NCI-H82 treated with DMSO at 0.1 percent for 48 hours (cell line): ENCODE measurements at regions not wholly inside any gene's neighbourhood (a gene's known extent, or its start where the extent isn't known, plus 50 kb on each side); places are given as distances from the start of the nearest gene placed in this dataset.

Source experiments
- DNase-seq: peaks from one replicate; lab custom pipeline; 2025; ENCODE audit not compliant: unreplicated experiment; lab: John Stamatoyannopoulos, UW

DNA sequence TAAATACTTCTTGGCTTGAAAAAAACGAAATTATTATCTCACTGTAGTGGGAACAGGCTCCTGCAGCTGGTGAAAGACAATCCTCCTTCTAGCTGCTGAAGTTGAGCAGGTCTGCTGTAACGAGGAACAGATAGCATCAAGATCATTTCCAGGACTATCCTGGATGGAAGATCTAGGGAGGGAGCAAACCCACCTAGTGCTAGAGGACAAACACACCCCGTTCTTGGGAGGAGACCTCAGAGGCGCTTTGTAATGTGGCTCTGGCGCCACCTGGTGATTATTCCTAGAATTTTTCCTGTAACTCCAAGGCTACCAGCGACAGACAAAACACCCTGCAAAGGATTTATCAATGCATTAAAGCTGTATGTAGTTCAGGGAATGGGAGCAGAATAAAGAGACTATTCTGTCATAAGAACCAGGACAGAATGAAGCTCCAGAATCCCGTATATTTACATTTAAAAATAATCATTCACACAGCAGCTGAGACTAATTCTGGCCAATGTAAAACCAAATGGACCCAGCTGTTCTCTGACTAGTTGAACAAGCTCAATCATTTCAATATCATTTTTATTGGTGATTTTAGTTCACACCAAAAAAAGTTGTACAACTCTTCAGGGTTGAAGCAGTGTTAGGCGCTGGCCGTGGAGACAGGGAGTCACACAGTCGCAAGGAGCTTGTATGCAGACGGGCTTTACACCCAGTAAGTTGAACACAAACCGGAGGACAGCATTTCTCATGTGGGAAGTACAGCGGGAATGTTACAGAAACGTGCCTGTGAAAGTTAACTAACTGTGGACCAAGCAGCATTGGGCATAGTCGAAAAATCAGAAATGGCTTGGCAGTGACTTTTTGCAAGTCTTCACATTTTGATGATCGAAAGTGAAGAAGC lies 290.3 kb downstream of the TRIB2 start:
- peak; percentile 53 for DNase-seq

DNA sequence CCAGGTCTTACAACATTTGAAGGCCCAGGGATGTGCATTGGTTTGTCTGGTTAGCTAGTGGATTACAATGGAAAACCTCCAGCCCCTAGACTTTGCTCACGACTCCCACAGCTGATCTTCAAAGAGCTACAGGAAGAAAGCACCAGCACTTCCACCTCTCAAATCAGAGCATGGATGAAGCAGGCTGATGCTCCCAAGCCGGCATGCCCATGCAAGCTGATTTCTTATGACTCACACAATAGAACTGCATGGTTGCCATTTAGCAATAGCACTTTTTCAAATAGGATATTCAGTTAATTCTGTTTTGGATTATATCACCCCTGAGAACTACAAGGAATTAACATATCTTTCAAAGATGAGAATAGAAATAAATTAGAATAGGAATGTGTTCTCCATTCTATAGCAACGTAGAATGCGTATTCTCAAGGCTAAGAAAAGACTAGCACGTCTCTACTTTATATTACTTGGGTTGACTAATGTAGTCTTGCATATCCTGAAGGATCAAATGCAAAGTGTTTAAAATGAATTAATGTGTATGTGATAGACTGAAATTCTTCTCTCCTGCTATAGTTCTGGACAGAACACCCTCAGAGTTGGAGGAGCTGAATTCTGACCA lies 292.4 kb downstream of the TRIB2 start:
- DNase-seq: no peak

DNA sequence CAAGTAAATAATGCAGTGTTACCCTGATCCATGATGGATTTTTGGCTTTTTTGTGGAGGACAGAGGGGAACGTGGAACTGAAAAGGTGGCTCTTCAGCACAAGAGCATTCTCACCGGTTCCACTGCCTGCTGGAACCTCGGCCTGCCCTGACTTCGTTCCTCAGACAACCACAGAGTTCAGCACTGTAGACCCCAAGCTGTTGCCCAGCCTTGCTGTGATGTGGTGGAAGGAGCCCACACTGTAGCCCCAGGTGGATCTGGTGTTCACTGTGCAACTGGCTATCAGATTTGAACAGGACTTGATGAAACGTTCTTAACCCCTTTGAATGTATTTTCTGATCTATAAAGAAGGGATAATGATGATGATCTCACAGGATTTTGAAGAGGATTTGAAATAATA lies 293.5 kb downstream of the TRIB2 start:
- DNase-seq: no peak

DNA sequence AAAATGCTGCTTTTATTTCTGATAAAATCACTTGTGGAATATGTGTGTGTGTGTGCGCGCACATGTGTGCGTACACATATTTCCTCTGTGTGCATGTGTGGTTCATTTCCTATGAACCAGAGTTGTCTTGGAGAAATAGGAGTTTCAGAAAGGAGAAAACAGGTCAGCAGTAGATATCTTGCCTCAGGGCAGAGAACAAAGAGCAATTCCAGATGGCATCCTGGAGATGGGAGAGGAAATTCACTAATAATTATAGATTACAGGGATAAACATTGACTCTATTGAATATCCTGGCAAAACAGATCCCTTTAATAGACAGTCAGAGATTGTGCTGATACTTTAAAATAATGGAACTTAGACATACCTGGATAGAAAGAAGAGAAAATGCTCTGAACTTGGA lies 298.0 kb downstream of the TRIB2 start:
- DNase-seq: no peak

DNA sequence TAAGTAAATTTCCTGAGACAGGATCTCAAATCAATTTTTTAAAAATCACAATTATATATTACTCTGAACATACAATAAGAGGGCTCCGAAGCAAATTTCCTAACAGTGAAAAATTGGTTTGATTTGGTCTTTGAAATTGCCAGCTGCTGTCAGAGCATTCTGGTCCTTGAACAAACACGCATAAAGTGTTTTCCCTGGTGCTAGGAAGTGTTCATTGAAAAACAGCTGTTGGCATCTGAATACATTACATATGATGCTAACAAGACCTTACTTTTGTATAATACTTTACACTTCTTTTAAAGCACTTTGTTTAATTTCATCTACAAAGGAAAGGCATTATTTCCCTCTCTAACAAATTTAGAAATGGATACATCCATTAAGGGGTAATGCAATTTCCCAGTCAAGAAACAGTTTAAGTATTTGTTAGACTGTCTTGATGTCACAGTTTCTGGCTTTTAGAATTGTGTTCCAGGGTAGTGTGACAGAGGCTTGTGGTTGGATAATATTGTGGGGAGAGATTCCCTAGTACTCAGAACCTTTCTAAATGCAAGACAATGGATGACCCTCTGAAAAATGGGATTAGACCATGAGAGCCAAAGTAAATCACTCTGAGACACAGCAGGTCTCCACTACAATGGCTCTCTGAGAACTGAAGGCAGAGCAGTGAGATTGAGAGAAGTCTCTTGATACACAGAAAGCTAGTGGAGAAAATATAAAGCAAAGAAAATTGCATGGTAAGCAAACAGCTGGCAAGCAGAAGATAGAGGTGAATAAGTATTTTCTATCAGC lies 299.0 kb downstream of the TRIB2 start:
- no peak for DNase-seq

DNA sequence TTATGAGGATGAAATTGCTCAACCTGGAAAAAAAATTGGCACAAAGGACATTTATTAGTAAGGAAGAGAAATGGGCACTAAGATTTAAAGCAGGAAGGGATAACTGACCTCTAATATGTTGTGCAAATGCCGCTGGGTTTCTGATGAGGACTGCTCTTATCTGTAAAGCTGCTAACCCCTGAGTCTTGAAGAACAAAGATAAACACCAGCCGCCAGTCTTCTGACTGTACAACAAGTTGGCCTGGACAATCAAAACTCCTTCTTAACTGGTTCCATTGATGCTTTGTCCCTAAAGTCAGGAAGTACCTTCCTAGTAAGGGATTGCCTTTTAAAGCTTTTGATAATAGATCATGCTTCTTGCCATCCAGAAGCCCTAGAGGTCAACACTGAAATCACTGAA lies 301.8 kb downstream of the TRIB2 start:
- DNase-seq: no peak

DNA sequence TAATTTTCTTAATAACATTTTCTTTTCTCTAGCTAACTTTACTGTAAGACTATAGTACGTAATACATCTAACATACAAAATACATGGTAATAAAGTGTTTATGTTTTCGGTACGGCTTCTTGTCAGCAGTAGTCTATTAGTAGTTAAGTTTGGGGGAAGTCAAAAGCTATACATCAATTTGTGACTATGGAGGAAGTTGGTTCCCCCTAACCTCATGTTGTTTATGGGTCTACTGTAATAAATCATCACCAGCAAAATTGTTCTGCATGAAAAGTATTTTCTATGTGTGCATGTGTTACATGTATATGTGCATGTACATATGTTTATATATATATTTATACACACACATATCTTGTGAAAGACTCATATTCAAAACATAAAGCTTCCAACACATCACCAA lies 303.0 kb downstream of the TRIB2 start:
- DNase-seq: no peak

DNA sequence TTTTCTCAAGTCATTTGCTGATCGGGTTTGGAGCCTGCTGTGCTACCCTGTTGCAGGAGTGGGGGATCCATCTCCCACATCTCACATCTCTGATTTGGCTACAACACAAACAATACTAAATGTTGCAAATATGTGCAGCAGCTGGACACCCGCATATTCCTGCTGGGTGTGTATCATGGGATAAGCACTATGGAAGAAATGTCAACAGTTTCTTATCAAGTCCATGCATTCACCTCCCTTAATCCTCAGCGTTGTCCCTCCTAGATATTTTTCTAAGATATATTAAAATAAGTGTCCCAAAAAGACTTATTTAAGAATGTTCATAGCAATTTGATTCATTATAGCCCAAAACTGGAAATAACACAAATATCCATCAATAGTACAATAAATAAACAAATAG lies 303.7 kb downstream of the TRIB2 start:
- DNase-seq: no peak

DNA sequence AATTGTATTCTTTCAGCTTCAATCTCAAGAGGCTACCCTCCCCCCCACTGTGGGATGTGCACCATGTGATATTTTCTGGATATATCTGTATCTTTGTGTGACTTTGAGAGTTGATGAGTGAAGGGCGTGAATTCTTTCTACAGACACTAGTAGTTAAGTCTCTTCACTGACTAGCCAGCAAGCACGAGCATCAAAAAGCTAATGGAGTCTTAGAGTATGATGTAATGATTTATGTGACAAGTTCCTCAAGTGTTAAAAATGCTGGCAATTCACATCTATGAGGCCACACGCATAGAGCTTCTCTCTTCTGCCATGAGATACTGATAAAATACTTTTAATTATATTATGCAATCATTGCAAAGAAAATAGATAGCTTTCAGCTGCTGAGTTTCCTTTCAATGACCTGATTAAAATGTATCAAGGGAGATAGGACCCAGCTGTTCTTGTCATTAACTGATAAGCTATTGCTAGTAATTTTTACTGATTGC lies 304.8 kb downstream of the TRIB2 start:
- no peak for DNase-seq

DNA sequence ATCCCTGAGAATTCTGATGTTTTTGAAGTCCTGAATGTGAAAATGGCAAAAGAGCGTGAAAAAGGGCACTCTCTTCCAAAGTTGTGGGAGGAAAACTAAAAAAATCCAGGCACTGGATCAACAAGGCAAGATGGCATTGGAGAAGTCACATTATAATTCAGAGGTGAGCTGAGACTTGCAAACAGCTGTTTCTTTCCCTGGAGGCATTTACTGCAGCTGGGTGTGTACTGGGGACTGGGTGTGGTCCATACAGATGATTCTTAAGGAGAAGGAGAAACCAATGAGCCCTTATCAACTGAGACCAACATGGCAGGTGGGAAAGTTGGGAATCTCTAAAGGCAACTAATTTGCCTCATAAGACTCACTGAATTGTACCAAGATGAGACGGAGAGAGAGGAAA lies 313.9 kb downstream of the TRIB2 start:
- no peak for DNase-seq

DNA sequence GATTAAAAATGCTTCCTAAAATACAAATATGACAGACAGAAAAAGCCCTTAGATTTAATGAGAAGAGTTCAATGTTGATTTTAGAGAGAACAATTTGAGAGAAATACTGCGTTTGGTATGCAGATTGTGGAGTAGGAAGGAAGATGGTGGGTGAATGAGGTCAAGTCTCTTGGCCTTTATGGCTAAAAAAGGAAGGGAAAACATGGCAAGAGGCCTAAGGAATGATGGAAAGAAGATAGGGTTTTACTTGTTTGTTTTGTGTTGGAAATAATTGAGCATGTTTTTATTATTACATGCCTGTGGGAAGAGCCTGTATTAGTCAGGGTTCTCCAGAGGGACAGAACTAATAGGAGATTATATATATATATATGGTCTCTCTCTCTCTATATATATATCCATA lies 318.1 kb downstream of the TRIB2 start:
- DNase-seq: no peak

DNA sequence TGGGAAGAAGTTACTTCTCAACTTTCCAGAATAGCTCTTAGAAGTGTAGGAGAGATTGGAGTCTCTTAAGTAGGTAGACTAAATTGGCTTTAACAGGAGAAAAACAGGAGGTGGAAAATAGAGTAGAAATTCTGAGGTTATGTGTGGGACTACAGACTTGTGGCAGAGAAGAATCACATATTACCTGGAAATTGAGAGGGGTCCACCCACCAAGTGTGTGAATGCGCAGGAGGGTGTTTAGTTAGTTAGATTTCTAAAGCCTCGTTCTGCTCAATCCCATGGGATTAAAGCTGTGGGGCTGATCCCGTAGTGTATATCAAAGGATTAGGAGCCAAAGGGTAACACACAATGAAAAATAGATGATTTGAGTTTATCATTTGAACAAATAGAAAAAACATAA lies 319.1 kb downstream of the TRIB2 start:
- DNase-seq: peak; percentile 35

DNA sequence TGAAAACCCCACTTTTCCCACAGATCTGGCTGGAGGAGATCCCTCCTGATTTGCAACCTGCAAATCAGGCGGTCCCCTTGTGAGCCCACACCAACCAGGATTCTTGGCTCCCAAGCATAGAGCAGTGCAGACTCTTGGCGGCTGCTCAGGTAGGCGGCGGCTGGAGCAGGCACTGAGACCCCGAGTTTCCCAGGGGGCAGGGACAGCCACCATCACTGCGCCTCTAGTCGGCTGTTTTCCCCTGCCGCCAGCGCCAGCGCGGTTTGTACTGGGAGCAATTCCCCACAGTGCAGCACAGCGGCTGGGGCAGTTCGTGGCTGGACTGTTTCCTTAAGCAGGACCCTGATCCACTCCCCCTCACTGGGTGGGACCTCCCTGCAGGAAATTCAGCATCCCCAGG lies 323.3 kb downstream of the TRIB2 start:
- DNase-seq: no peak

DNA sequence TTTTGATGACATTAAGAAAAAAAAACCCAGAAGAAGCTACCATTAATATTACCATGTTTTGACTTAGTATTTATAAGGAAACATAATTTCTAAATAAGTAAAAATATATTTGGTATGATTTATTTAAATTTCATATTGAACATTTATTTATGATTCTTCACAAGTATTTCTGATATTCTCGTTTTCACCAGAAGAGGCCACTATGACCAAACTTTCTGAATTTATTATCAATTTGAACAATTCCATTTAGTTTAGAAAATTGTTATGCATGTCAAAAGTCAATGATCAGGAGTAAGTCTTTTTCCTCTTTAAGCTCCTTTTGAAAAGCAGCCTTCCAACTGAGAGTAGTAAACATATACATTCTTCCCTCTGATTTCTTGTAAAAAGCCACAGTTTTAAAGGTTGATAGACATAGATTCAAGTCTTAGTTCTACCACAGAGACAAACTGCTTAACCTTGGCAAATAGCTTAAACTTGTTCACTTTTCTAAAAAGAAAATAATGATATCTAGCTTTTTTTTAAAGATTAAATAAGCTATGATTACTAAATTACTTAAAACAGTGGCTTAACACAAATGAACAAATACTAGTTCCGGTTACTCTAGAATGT lies 329.9 kb downstream of the TRIB2 start:
- no peak for DNase-seq

DNA sequence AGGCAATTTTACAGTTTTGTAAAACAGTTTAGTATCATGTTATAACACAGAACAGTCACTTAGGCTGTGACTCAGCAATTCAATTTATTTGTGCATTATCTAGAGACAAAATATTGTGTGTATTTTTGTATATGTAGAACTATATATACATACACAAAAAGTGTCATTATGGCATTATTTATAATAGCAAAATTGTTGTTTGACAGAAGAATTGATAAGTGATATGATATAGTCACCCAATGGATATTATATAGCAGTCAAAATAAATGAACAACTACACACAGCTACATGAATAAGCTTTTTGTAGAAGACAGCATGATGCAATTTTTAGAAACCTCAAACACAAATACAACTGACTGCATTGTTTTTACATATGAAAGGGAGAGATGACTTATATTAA lies 334.0 kb downstream of the TRIB2 start:
- no peak for DNase-seq

DNA sequence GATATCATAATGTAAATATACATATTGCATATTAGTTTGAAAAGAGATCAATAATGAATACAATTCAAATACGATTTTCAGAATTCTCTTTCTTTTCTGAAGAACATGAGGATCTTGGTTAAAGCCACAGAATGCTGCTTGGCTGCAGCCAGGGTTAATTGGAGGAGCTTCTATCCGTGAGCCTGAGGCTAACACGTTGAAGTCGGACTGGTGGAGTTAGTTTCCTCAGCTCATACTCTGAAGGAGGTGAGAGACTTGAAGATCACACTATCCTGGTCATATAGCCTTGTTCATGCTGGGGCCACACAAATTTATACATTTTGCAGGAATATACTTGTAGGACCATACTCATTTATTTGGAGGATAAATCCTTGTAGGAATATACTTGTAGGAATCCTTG lies 335.8 kb downstream of the TRIB2 start:
- DNase-seq: no peak

DNA sequence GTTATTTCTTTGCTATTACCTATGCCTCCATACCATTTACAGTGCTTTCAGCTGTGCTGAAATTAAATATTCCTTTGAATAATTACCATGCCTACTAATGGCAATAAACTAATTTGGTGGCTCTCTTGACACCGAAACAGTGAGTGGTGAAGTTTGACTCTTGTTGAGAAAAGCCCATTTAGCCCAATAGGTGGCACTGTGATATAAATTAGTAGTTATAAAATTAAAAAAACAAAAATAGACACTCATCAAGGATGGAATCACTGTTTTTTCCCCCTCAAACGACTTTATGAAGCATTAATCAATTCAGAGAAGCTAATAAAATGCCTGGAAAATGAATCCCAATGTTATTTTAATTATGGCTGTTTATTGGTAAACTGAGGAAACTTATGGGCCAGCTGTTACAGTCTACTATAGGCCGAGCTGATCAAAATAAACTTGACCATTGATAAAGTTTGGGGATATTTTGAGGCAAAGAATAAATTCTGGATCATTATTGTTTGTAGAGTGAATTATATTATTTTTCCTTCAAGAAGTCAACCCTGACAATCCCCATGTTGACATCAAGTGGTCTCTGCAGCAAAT lies 339.6 kb downstream of the TRIB2 start:
- peak; percentile 7 for DNase-seq

DNA sequence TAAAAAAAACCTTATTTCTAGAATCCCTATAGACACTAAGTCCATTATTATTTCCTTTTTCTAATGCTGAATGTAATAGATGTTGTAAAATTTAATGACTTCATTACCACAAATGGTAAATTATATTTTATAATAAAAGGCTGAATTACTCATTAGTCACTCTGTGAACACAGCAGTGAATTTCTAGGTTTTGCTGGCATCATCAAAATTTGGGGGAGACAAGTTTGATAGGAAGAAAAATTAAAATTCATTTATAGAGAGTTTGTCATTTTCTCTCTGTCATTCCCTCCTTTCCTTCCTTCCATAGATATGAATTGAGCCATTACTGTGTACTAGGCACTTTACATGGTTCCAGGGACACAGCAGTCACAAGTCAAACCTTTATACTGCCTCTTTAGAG lies 340.9 kb downstream of the TRIB2 start:
- no peak for DNase-seq

DNA sequence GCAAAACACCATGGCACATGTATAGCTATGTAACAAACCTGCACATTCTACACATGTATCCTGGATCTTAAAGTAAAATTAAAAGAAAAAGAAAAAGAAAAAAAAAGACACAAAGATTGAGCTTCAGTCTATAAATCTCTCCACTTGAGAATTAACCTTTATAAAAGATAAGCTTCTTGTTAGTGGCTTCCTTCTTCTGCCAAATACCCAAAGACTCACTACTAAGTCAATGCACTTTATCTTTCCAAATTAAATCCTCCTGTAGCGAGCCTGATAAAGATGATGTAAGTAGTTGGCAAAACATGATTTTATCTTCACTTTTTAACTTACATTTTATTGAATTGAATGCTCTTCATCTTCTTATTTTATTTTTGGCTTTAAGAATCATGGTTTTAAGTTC lies 349.9 kb downstream of the TRIB2 start:
- DNase-seq: no peak

DNA sequence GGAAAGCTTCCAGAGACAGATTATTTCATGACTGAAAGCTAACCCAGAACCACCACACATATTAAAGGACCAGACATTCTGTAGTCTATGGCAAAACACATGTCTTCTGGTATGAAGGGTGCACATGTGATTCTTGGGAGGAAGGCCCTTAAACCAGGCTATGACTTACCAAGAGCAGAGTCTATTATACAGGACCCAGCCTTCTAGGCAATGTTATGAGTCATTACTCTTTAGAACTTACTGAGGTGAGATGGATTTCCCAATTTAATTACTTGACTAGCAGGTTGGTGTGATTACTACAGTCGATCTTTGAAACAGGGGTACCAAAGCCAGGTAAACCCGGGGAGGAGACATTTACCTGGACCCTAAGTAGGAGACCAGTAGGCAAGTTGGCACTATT lies 350.8 kb downstream of the TRIB2 start:
- DNase-seq: no peak

DNA sequence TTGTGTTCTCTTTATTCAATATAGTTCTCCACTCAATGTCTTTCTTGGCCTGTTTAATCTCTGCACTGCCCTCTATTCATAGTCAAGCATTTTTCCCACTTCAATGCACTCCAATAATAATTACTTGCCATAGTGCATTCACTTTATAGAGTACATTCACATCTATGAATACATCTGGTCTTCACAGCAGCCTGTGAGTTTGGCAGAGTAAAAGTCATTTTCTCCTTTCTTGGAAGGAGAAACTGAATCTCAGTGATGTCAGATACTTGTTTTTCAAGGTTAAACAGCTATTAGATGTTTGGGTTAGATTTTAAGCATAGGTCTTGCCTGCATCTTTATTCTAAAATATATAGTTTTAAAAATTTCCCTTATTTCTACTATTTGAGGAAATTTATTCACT lies 373.2 kb downstream of the TRIB2 start:
- DNase-seq: no peak
